Testis (tissue), 2 donors: ENCODE measurements at regions not wholly inside any gene's neighbourhood (a gene's known extent, or its start where the extent isn't known, plus 50 kb on each side); places are given as distances from the start of the nearest gene placed in this dataset.

Experiments used
- CTCF ChIP-seq, 3 experiments: fragments of 450-650 bp in 2 of 3; fragments of 200-600 bp in 1 of 3; sonication (generic) in 1 of 3; IDR thresholded peaks; one replicate each; pipeline ENCODE4 v1.5.1; 2016 to 2019; ENCODE audit warnings: antibody characterized with exemption in 3 of 3, mild to moderate bottlenecking in 2 of 3, moderate library complexity in 1 of 3
- POLR2A ChIP-seq: fragments of 450-650 bp; IDR thresholded peaks from one replicate; pipeline ENCODE4 v1.6.1; 2017; ENCODE audit warnings: antibody characterized with exemption, mild to moderate bottlenecking, moderate library complexity

- TF ChIP-seq CTCF (IDR thresholded peaks at IDR 0.05): no peak
- no peak for TF ChIP-seq POLR2A
These were observed 673.6 kb downstream of the PTPRU start for GRCh38 chr1:29909962-29910361.
